Astrocyte (in vitro differentiated cells and primary cell): ENCODE measurements at regions not wholly inside any gene's neighbourhood (a gene's known extent, or its start where the extent isn't known, plus 50 kb on each side); places are given as distances from the start of the nearest gene placed in this dataset.

ENCODE experiments used
- CTCF ChIP-seq: IDR thresholded peaks from 2 replicates; pipeline ENCODE4 v1.5.1; 2011; ENCODE audit warnings: low read depth, mild to moderate bottlenecking, inconsistent platforms, low read length, moderate library complexity; ENCODE audit not compliant: insufficient read depth
- EZH2 ChIP-seq: IDR thresholded peaks from 2 replicates; pipeline ENCODE4 v1.6.1; 2012; ENCODE audit warnings: mild to moderate bottlenecking, low read length, inconsistent platforms; ENCODE audit not compliant: insufficient read depth

DNA sequence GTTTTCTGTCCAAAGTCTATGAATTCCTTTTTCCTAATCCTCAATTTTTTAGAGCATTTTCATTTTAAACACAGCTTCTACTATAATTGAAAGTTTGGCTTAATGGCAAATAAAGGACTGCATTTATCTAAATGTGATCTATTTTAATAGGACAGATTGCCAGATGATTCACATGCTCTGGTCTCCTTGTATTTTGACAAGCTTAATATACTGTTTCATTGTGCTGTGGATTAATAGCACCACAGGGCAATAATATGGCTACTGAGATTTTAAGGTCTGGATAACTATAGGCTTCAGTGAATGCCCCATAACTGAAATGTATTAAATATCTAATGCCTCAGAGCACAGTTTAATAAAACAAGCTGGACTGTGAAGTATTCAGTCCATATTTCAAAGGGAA lies 1362.8 kb downstream of the XPNPEP1 start:
- no peak for TF ChIP-seq CTCF
- no peak for TF ChIP-seq EZH2
